GM20000 (cell line): ENCODE measurements at regions not wholly inside any gene's neighbourhood (a gene's known extent, or its start where the extent isn't known, plus 50 kb on each side); places are given as distances from the start of the nearest gene placed in this dataset.

Experiments used
- DNase-seq: peaks from one replicate; pipeline ENCODE4 v3.0.0; 2012; ENCODE audit warnings: low spot score
- CTCF ChIP-seq: IDR thresholded peaks from 2 replicates; pipeline ENCODE4 v1.5.1; 2012; ENCODE audit warnings: mild to moderate bottlenecking, control low read depth; ENCODE audit errors: extremely low read depth, missing control alignments

DNA sequence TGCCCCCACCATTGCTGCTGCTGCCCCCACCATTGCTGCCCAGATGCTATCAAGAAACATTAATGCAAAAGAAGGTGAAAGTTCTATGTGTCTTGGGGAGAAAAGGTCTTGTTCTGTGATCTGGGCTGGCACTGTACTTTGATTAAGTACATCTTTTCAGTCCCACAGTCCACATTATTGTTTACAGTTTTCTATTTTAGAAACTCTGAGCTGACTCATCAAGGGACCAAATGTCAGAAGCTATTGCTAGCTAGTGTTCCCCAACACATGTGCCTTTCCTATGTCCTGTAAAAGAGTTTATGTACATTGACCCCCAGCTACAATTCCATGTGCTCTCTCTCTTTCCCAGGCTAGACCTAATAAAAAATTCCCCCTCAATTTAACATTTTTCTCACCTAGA is 264.7 kb upstream of the NECTIN3 start:
- DNase-seq = no peak
- TF ChIP-seq CTCF = no peak

DNA sequence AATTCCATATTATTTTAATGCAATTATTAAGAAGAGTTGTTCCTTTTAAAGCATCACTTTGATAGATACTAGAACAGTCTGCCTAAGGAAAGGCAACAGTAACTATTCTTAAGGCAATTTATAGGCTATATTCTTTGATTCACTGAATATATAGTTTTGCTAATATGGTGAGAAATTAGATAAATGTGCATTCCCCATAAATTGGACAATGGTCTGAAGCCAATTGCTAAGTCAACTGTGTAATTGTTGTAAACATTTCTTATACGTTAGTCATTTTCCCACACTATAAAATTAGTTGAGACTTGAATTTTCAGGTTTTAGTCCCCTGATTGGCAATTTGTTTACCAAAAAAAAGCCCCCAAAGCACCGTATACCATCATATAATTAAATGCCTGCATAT is 263.0 kb upstream of the NECTIN3 start:
- TF ChIP-seq CTCF = no peak
- no peak for DNase-seq

GRCh38 chr3:110810356-110810755 is 261.3 kb upstream of the NECTIN3 start:
- no peak for DNase-seq

DNA sequence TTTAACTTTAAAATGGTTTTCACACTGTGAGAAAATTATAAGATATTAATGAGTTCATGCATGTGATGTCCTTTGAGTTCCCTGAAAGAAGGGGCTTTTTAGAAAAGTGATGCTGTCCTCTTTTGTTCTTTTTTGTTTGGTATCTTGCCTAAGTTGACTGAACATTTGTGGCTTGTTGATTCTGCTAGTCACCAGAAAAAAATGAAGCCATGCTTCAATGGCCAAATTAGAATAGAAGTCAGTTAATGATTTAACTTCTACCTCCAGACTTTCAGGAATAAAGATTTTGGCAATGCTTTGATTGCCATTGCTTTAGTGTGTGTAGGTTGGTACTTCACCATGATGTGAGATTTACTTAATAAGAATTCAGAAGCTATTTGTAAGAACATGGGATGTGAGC is 260.6 kb upstream of the NECTIN3 start:
- TF ChIP-seq CTCF = no peak

More at GRCh38 chr3:110810356-110810755, 261.3 kb upstream of the NECTIN3 start:
- no peak for TF ChIP-seq CTCF

GRCh38 chr3:110813541-110813940 is 258.1 kb upstream of the NECTIN3 start:
- TF ChIP-seq CTCF = no peak
- no peak for DNase-seq

More for the DNA sequence above, 260.6 kb upstream of the NECTIN3 start:
- DNase-seq = no peak

DNA sequence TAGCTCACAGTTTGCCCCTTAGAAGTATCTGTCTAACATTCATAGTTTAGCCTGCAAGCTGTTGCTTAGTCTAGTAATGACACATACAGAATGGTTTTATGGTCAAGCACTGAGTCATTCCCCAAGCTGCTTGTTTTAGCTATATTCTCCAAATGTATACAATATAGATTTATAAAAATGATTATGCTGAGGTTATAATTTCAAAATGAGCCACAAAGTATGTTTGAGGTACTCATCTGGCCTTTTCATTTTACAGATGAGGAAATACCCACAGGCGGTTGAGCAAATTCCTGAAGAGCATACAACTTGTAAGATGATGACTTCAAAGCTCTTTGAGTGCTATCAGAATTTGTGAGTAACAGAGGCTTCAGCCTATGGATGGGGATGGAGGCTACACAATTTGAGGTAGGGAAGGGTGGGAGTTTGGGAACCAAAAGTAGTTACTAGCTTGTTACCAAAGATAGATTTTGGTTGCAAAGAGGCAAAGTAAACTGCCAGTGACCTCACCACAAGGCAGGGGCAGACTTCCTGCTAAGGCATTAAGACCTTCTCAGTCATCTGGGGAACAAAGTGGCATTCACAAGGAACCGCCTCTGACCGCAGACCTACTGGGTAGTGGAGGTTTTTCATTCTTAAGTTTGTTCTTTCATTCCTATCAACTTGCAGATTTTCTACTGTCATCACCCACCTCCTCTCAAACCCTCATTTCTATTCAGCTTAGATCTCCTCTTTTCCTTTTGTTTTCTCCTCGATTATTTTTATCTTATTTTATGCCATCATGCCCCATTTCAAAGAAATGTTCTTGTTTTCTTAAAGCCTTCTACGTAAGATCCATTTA is 257.2 kb upstream of the NECTIN3 start:
- no peak for TF ChIP-seq CTCF
- no peak for DNase-seq

DNA sequence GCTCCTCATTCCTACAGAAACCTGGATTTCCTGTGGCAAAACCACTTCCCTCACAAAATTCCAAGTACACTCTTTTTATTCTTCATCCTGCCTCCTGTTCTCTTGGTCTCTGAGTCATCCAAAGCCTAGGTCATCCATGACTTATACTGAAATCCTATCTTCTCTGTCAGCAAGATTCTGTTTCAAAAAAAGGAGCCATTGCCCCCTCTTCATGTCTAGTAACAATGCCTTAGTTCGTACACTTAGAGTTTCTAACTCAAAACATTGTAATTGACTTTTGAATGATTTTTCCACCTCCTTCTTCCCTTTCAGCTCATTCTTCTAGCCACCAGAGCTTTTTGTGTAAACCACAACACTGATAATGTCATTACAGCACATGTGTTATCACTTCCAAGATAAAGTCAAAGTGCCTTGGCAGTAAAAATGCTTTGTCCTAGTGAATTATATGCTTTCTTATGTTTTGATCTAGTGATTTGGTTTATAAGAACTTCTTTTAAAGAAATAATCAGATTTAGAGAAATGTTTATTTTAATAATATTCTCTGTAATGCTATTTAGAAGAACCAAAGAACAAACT is 256.5 kb upstream of the NECTIN3 start:
- no peak for DNase-seq
- TF ChIP-seq CTCF = no peak
